GM12878 (cell line): ENCODE measurements at regions not wholly inside any gene's neighbourhood (a gene's known extent, or its start where the extent isn't known, plus 50 kb on each side); places are given as distances from the start of the nearest gene placed in this dataset.

Source experiments
- ATAC-seq: fragments of 200-7000 bp; cut with Tn5 transposase; 3 replicates; pipeline ENCODE4 v1.9.1; 2020; ENCODE audit warnings: mild to moderate bottlenecking, moderate library complexity
- BruUV-seq: library from RNA; stranded (reverse); fragments of 400-500 nt; replicated peaks from 2 replicates; lab custom pipeline; 2021; lab: Mats Ljungman, UMichigan
- CTCF ChIA-PET: fragments of 300-600 bp; sonication (Branson Sonifier 250); formaldehyde crosslinking; extraction: SDS; loops from one replicate; lab custom pipeline; 2021; ENCODE audit warnings: inconsistent platforms; lab: Yijun Ruan, JAX
- POLR2A ChIA-PET: fragments of 350-600 bp; formaldehyde crosslinking; extraction: SDS; loops from one replicate; lab custom pipeline; 2021; ENCODE audit warnings: inconsistent platforms; lab: Charles Lee
- RAD21 ChIA-PET: fragments of 300-600 bp; sonication (Branson Sonifier 250); formaldehyde crosslinking; loops from one replicate; lab custom pipeline; 2023; ENCODE audit warnings: antibody characterized with exemption; ENCODE audit not compliant: unreplicated experiment; lab: Charles Lee
- SMC1A ChIA-PET: fragments of 300-600 bp; sonication (Branson Sonifier 250); formaldehyde crosslinking; loops from one replicate; lab custom pipeline; 2023; ENCODE audit not compliant: unreplicated experiment, uncharacterized antibody; lab: Charles Lee
- DNase-seq: peaks from one replicate; pipeline ENCODE4 v3.0.0-alpha.2; 2011; ENCODE audit warnings: low read depth, low spot score
- FAIRE-seq: peaks from 3 replicates; lab custom pipeline; 2011; peaks lifted over from hg19 to GRCh38; lab: Jason Lieb, UNC
- H2AFZ ChIP-seq: 2 replicates; pipeline ENCODE4 v1.6.0; 2011; ENCODE audit warnings: low read depth, low read length, control low read depth; ENCODE audit not compliant: control insufficient read depth
- H3K27ac ChIP-seq: 2 replicates; pipeline ENCODE4 v1.5.1; 2011; ENCODE audit warnings: control low read depth; ENCODE audit not compliant: control insufficient read depth, insufficient read depth
- H3K27me3 ChIP-seq, 2 experiments: replicated peaks in 1 of 2; 2 replicates each; pipeline versions ENCODE4 v1.6.0 to v1.6.1; 2011; ENCODE audit warnings: low read length in 1 of 2; ENCODE audit not compliant: control insufficient read depth in 2 of 2, insufficient read depth in 2 of 2
- H3K36me3 ChIP-seq, 2 experiments: 2 replicates each; pipeline ENCODE4 v1.5.1; 2011; ENCODE audit warnings: low read length in 1 of 2; ENCODE audit not compliant: control insufficient read depth in 2 of 2, insufficient read depth in 2 of 2
- H3K4me1 ChIP-seq: 2 replicates; pipeline ENCODE4 v1.6.1; 2011; ENCODE audit warnings: mild to moderate bottlenecking, low read length, moderate library complexity, mixed read lengths; ENCODE audit not compliant: control insufficient read depth, insufficient read depth
- H3K4me2 ChIP-seq: 2 replicates; pipeline ENCODE4 v1.6.0; 2011; ENCODE audit warnings: control low read depth; ENCODE audit not compliant: control insufficient read depth, insufficient read depth
- H3K4me3 ChIP-seq: fragments of 200-600 bp; sonication (generic); 2 replicates; pipeline ENCODE4 v1.5.1; 2016
- H3K79me2 ChIP-seq: 2 replicates; pipeline ENCODE4 v1.6.0; 2011; ENCODE audit warnings: low read length; ENCODE audit not compliant: control insufficient read depth, insufficient read depth
- H3K9ac ChIP-seq: 2 replicates; pipeline ENCODE4 v1.8.0; 2011; ENCODE audit warnings: low read length, control low read depth, mixed read lengths; ENCODE audit not compliant: control insufficient read depth, insufficient read depth
- H3K9me3 ChIP-seq: replicated peaks from 3 replicates; pipeline ENCODE4 v1.5.1; 2011; ENCODE audit warnings: mild to moderate bottlenecking, low read length; ENCODE audit not compliant: control insufficient read depth, insufficient read depth
- H4K20me1 ChIP-seq: 2 replicates; pipeline ENCODE4 v1.6.0; 2011; ENCODE audit not compliant: control insufficient read depth, insufficient read depth
- EGR1 ChIP-seq, 2 experiments: IDR thresholded peaks; 1 replicate in 1 of 2; 2 replicates in 1 of 2; pipeline ENCODE4 v1.6.1; 2011 to 2012; ENCODE audit warnings: low read depth in 2 of 2, low read length in 2 of 2, borderline replicate concordance in 1 of 2, mild to moderate bottlenecking in 1 of 2, moderate library complexity in 1 of 2
- RBBP5 ChIP-seq: fragments of 200-600 bp; sonication (generic); conservative IDR thresholded peaks from 2 replicates; pipeline ENCODE4 v1.6.1; 2016
- SMARCA5 ChIP-seq: fragments of 450-650 bp; IDR thresholded peaks from 2 replicates; pipeline ENCODE4 v1.6.1; 2017; ENCODE audit warnings: mild to moderate bottlenecking
- ZNF217 ChIP-seq: fragments of 450-650 bp; IDR thresholded peaks from 2 replicates; pipeline ENCODE4 v1.6.1; 2017; ENCODE audit warnings: antibody characterized with exemption, mild to moderate bottlenecking
- ZSCAN29 ChIP-seq: fragments of 450-650 bp; IDR thresholded peaks from 2 replicates; pipeline ENCODE4 v1.6.1; 2017; ENCODE audit warnings: mild to moderate bottlenecking, moderate library complexity
- WGBS: methylation state at CpG from one replicate; pipeline ENCODE4 v1.1.6; 2016; ENCODE audit warnings: low lambda C conversion rate; ENCODE audit not compliant: insufficient replicate concordance, insufficient coverage; ENCODE audit errors: missing lambda C conversion rate; 5-methylcytosine and 5-hydroxymethylcytosine counted together
- in situ Hi-C: fragments of 300-500 bp; cut with MboI; formaldehyde crosslinking; loops from 9 replicates; pipeline ENCODE4 v1.14.3; 2018; ENCODE audit warnings: mixed read lengths
- intact Hi-C: fragments of 100-400 bp; cut with micrococcal nuclease; formaldehyde crosslinking; loops from one replicate; pipeline ENCODE4 v1.14.2; 2022; ENCODE audit not compliant: unreplicated experiment
- TF ChIP-seq, protein P1 (sequence below): fragments of 450-650 bp; formaldehyde crosslinking; IDR thresholded peaks from 2 replicates; pipeline ENCODE4 v1.5.0; 2022; ENCODE audit warnings: mild to moderate bottlenecking, missing genetic modification characterization
- TF ChIP-seq, protein P2 (sequence below): fragments of 450-650 bp; IDR thresholded peaks from 2 replicates; pipeline ENCODE4 v1.6.1; 2016; ENCODE audit warnings: mild to moderate bottlenecking
- TF ChIP-seq, protein P3 (sequence below): fragments of 450-650 bp; IDR thresholded peaks from 2 replicates; pipeline ENCODE4 v1.6.1; 2018; ENCODE audit warnings: mild to moderate bottlenecking, low read depth, moderate library complexity; ENCODE audit not compliant: partially characterized antibody

DNA sequence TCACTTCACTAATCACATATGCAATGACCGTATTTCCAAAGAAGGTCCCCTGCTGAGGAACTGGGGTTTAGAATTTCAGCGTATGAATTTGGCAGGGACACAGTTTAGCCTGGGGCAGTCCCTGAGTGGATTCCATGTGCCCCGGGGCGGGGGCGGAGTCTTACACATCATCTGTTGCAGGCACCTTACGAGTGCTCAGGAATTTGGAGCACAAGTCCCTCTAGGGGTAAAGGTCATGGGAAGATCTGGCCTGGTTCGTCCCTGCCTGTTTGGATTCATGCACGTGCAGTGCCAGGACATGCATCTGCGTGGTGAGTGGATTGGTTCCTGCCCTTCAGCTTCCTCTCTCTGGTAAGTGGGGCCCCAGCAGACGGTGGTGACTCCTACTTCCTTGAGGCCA, 208.3 kb upstream of the C1orf174 start:
- CTCF ChIA-PET: interaction anchor here (0.7 kb wide), 1 partner anchor 9 kb away, joined by 3 read pairs; no protein-coding TSS in a partner anchor
- H2AFZ ChIP-seq: no peak overlapping the region
- no peak overlapping the region for H3K4me3 ChIP-seq
- FAIRE-seq: no peak
- H3K27ac ChIP-seq: no peak overlapping the region
- TF ChIP-seq RBBP5: no peak
- TF ChIP-seq, all 136 proteins: peak for 0
- 24% methylated on average over 10 of the region's 10 CpGs for WGBS
- ATAC-seq: no peak
- Histone ChIP-seq H3K79me2 (no peaks in the 10 kb centered on the region), H3K9ac (no peak overlapping the region), H3K27me3 (no peaks in the 10 kb centered on the region), H3K4me2 (no peak overlapping the region), H3K9me3 (no peaks in the 10 kb centered on the region), H3K36me3 (no peaks in the 10 kb centered on the region), H3K4me1 (no peaks in the 10 kb centered on the region), H4K20me1 (no peaks in the 10 kb centered on the region)
- ChIA-PET RAD21 (no interaction called here), SMC1A (no interaction called here), POLR2A (no interaction called here)
- in situ Hi-C loops: no loop called here
- no peak for DNase-seq
- BruUV-seq: no TSS peak
- intact Hi-C loops: no loop called here

DNA sequence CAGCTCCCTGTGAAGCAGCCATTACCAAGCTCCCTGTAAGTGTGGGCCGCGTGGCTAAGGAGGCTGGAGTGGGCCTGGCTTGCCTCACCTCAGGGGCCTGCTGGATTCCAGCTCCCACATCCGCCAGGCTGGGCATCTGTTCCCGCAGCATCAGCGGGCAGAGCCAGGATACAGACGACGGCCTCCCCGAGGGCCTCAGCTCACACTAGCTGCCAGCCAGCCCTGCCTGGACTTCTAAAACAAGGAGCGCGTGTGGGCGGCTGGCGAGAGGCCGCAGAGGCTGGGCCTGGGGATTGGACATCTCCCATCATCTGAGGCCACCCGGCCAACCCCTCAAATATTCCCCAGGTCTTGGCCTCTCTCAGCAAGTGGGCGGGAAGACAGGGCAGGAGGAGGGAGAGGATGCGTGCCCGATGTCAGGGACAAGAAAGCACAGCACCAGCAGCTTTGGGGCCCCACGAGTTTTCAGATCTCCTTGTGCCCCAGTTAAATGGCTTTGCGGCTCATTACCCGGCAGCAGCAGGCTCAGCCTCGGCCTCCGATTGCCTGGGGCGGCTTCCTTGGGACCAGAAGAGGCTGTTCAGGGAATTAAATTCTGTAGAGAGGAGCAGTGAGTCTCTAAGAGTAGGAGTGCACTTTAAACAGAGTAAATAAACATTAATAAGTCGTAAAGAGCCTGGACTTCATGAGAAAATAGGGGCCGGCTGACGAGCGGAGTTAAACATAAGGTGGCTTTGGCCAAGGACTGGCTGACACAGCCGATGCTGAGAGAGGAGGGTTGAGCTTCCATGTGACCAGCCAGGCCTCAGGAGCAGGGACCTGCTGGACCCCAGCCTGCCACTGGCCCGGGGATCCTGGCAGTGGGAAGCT, 208.9 kb upstream of the C1orf174 start:
- FAIRE-seq: no peak
- Histone ChIP-seq H3K9ac (no peak overlapping the region), H3K4me3 (no peak overlapping the region), H3K27ac (no peak overlapping the region), H4K20me1 (no peaks in the 10 kb centered on the region), H3K27me3 (no peaks in the 10 kb centered on the region), H2AFZ (no peak overlapping the region), H3K4me2 (no peak overlapping the region), H3K4me1 (no peaks in the 10 kb centered on the region), H3K79me2 (no peaks in the 10 kb centered on the region), H3K9me3 (no peaks in the 10 kb centered on the region), H3K36me3 (no peaks in the 10 kb centered on the region)
- DNase-seq: no peak
- POLR2A ChIA-PET: interaction anchor here (0.5 kb wide), 1 partner anchor 349 kb away, joined by 10 read pairs; no protein-coding TSS in a partner anchor
- CTCF ChIA-PET: interaction anchor here (0.7 kb wide), 1 partner anchor 9 kb away, joined by 3 read pairs; no protein-coding TSS in a partner anchor
- SMC1A ChIA-PET: no interaction called here
- ATAC-seq: no peak
- WGBS: 42% methylated on average over 29 of the region's 29 CpGs
- no TSS peak for BruUV-seq
- intact Hi-C loops (no loop called here), in situ Hi-C loops (no loop called here)
- RAD21 ChIA-PET: no interaction called here
- no peak for TF ChIP-seq EGR1 (IDR thresholded peaks at IDR 0.05; ENCODE audit: borderline replicate concordance in 1 of 2, low read depth in 2 of 2, low read length in 2 of 2)
- TF ChIP-seq, protein P1, sequence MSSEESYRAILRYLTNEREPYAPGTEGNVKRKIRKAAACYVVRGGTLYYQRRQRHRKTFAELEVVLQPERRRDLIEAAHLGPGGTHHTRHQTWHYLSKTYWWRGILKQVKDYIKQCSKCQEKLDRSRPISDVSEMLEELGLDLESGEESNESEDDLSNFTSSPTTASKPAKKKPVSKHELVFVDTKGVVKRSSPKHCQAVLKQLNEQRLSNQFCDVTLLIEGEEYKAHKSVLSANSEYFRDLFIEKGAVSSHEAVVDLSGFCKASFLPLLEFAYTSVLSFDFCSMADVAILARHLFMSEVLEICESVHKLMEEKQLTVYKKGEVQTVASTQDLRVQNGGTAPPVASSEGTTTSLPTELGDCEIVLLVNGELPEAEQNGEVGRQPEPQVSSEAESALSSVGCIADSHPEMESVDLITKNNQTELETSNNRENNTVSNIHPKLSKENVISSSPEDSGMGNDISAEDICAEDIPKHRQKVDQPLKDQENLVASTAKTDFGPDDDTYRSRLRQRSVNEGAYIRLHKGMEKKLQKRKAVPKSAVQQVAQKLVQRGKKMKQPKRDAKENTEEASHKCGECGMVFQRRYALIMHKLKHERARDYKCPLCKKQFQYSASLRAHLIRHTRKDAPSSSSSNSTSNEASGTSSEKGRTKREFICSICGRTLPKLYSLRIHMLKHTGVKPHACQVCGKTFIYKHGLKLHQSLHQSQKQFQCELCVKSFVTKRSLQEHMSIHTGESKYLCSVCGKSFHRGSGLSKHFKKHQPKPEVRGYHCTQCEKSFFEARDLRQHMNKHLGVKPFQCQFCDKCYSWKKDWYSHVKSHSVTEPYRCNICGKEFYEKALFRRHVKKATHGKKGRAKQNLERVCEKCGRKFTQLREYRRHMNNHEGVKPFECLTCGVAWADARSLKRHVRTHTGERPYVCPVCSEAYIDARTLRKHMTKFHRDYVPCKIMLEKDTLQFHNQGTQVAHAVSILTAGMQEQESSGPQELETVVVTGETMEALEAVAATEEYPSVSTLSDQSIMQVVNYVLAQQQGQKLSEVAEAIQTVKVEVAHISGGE (CRISPR knock-in tag): no peak
- no peak for TF ChIP-seq ZSCAN29
- TF ChIP-seq, protein P2, sequence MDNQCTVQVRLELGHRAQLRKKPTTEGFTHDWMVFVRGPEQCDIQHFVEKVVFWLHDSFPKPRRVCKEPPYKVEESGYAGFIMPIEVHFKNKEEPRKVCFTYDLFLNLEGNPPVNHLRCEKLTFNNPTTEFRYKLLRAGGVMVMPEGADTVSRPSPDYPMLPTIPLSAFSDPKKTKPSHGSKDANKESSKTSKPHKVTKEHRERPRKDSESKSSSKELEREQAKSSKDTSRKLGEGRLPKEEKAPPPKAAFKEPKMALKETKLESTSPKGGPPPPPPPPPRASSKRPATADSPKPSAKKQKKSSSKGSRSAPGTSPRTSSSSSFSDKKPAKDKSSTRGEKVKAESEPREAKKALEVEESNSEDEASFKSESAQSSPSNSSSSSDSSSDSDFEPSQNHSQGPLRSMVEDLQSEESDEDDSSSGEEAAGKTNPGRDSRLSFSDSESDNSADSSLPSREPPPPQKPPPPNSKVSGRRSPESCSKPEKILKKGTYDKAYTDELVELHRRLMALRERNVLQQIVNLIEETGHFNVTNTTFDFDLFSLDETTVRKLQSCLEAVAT: no peak
- TF ChIP-seq SMARCA5: no peak
- TF ChIP-seq, protein P3, sequence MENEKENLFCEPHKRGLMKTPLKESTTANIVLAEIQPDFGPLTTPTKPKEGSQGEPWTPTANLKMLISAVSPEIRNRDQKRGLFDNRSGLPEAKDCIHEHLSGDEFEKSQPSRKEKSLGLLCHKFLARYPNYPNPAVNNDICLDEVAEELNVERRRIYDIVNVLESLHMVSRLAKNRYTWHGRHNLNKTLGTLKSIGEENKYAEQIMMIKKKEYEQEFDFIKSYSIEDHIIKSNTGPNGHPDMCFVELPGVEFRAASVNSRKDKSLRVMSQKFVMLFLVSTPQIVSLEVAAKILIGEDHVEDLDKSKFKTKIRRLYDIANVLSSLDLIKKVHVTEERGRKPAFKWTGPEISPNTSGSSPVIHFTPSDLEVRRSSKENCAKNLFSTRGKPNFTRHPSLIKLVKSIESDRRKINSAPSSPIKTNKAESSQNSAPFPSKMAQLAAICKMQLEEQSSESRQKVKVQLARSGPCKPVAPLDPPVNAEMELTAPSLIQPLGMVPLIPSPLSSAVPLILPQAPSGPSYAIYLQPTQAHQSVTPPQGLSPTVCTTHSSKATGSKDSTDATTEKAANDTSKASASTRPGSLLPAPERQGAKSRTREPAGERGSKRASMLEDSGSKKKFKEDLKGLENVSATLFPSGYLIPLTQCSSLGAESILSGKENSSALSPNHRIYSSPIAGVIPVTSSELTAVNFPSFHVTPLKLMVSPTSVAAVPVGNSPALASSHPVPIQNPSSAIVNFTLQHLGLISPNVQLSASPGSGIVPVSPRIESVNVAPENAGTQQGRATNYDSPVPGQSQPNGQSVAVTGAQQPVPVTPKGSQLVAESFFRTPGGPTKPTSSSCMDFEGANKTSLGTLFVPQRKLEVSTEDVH: no peak
- TF ChIP-seq ZNF217: no peak
